ENCODE measurements at regions not wholly inside any gene's neighbourhood (a gene's known extent, or its start where the extent isn't known, plus 50 kb on each side); places are given as distances from the start of the nearest gene placed in this dataset.

GRCh38 chr13:48896312-48896711 is 79.4 kb upstream of the FNDC3A start:
- TF ChIP-seq POLR2A (IDR thresholded peaks at IDR 0.05; ENCODE audit: low read depth, low read length) = no peak
- TF ChIP-seq POLR2AphosphoS5 (IDR thresholded peaks at IDR 0.05; ENCODE audit: low read depth, low read length) = no peak
- TF ChIP-seq TAF1 (IDR thresholded peaks at IDR 0.05; ENCODE audit: borderline replicate concordance, low read depth, low read length) = no peak
